Vagina (tissue), 2 donors: ENCODE measurements at regions not wholly inside any gene's neighbourhood (a gene's known extent, or its start where the extent isn't known, plus 50 kb on each side); places are given as distances from the start of the nearest gene placed in this dataset.

Source experiments
- CTCF ChIP-seq, 3 experiments: fragments of 450-650 bp in 2 of 3; fragments of 200-600 bp in 1 of 3; sonication (generic) in 1 of 3; IDR thresholded peaks; one replicate each; pipeline ENCODE4 v1.5.1; 2017 to 2019; ENCODE audit warnings: antibody characterized with exemption in 3 of 3, mild to moderate bottlenecking in 2 of 3, moderate library complexity in 2 of 3
- POLR2AphosphoS5 ChIP-seq, 2 donors: sonication (generic); formaldehyde crosslinking; IDR thresholded peaks; one replicate each; pipeline ENCODE4 v1.9.0; 2017; ENCODE audit warnings: antibody characterized with exemption in 2 of 2, mild to moderate bottlenecking in 2 of 2, low read depth in 1 of 2; ENCODE audit not compliant: insufficient read depth in 1 of 2

GRCh38 chr3:109920749-109921148 lies 583.4 kb upstream of the DPPA4 start:
- TF ChIP-seq CTCF (IDR thresholded peaks at IDR 0.05): no peak
- TF ChIP-seq POLR2AphosphoS5 (IDR thresholded peaks at IDR 0.05; ENCODE audit: insufficient read depth in 1 of 2, low read depth in 1 of 2): no peak
